Tibial nerve (tissue), 4 donors: ENCODE measurements at regions not wholly inside any gene's neighbourhood (a gene's known extent, or its start where the extent isn't known, plus 50 kb on each side); places are given as distances from the start of the nearest gene placed in this dataset.

Experiments
- EP300 ChIP-seq, 2 donors: sonication (generic); formaldehyde crosslinking; IDR thresholded peaks; one replicate each; pipeline ENCODE4 v1.6.1; 2017; ENCODE audit warnings: antibody characterized with exemption in 2 of 2, mild to moderate bottlenecking in 1 of 2
- POLR2A ChIP-seq, 2 donors: fragments of 450-650 bp; IDR thresholded peaks; one replicate each; pipeline ENCODE4 v1.6.1; 2017; ENCODE audit warnings: antibody characterized with exemption in 2 of 2, mild to moderate bottlenecking in 2 of 2, moderate library complexity in 2 of 2
- TF ChIP-seq, protein P1 (sequence below), 5 experiments: fragments of 200-600 bp in 3 of 5; fragments of 450-650 bp in 2 of 5; sonication (generic) in 3 of 5; IDR thresholded peaks; one replicate each; pipeline ENCODE4 v1.5.1; 2016 to 2019; ENCODE audit warnings: antibody characterized with exemption in 5 of 5, mild to moderate bottlenecking in 3 of 5, moderate library complexity in 2 of 5

DNA sequence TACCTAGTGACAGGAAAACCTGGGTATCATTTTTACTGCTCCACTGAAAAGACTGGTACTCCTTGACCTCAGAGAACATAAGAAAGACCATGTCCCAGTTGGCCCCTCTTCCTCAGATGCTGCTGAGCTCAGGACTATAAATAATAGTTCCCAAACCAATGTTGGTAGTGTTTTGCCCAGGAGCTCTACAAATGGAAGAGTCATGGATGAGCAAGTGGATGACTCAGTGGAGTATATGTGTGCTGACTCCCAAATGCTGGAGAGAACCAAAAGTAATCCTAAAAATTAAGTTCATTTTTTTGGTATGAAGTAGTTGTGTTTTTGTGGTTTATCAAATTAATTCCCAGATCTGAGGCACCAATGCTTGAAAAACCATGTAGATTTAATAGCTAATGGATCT, 482.0 kb downstream of the KCNA4 start:
- TF ChIP-seq POLR2A (IDR thresholded peaks at IDR 0.05) = no peak
- TF ChIP-seq, protein P1, sequence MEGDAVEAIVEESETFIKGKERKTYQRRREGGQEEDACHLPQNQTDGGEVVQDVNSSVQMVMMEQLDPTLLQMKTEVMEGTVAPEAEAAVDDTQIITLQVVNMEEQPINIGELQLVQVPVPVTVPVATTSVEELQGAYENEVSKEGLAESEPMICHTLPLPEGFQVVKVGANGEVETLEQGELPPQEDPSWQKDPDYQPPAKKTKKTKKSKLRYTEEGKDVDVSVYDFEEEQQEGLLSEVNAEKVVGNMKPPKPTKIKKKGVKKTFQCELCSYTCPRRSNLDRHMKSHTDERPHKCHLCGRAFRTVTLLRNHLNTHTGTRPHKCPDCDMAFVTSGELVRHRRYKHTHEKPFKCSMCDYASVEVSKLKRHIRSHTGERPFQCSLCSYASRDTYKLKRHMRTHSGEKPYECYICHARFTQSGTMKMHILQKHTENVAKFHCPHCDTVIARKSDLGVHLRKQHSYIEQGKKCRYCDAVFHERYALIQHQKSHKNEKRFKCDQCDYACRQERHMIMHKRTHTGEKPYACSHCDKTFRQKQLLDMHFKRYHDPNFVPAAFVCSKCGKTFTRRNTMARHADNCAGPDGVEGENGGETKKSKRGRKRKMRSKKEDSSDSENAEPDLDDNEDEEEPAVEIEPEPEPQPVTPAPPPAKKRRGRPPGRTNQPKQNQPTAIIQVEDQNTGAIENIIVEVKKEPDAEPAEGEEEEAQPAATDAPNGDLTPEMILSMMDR (IDR thresholded peaks at IDR 0.05) = no peak
- no peak for TF ChIP-seq EP300 (IDR thresholded peaks at IDR 0.05)
